ENCODE measurements at regions not wholly inside any gene's neighbourhood (a gene's known extent, or its start where the extent isn't known, plus 50 kb on each side); places are given as distances from the start of the nearest gene placed in this dataset.

GRCh38 chr12:100738086-100738485 is 56.5 kb upstream of the ANO4 start:
- Histone ChIP-seq H2AFZ (ENCODE audit: low read depth, low read length) (no peak overlapping the region), H3K4me3 (replicated peaks in 1 of 3; ENCODE audit: insufficient read depth in 1 of 3, low read depth in 1 of 3, low read length in 3 of 3) (no peak overlapping the region), H3K27me3 (ENCODE audit: control insufficient read depth in 2 of 2, insufficient read depth in 2 of 2, low read length in 2 of 2) (no peaks in the 10 kb centered on the region), H4K20me1 (replicated peaks; ENCODE audit: control insufficient read depth, extremely low read depth, insufficient read depth, low read length) (no peaks in the 10 kb centered on the region), H3K9me1 (replicated peaks; ENCODE audit: control insufficient read depth, extremely low read depth, insufficient read depth, low read length) (no peaks in the 10 kb centered on the region), H3K36me3 (ENCODE audit: control insufficient read depth in 2 of 2, extremely low read depth in 1 of 2, insufficient read depth in 2 of 2, low read length in 2 of 2) (no peaks in the 10 kb centered on the region), H3K9me3 (replicated peaks; ENCODE audit: control insufficient read depth, insufficient read depth, low read length) (no peaks in the 10 kb centered on the region), H3K4me1 (ENCODE audit: control insufficient read depth, extremely low read depth, insufficient read depth, low read length) (no peaks in the 10 kb centered on the region), H3K27ac (ENCODE audit: insufficient read depth, low read depth, low read length) (no peak overlapping the region), H3K4me2 (ENCODE audit: insufficient read depth, low read length) (no peak overlapping the region), H3K79me2 (ENCODE audit: control insufficient read depth, insufficient read depth, low read length) (no peaks in the 10 kb centered on the region), H3K9ac (replicated peaks; ENCODE audit: extremely low read depth, insufficient read depth, low read length) (no peak overlapping the region)
- no peak for DNase-seq (ENCODE audit: low read depth, low spot score)
- CTCF ChIA-PET = interaction anchor here (1.0 to 1.5 kb wide), 5 partner anchors 66 to 1694 kb away, joined by 4 to 5 read pairs (median 4); no protein-coding TSS in a partner anchor
- TF ChIP-seq POLR2AphosphoS5 (IDR thresholded peaks at IDR 0.05; ENCODE audit: insufficient read depth, low read depth, low read length) = no peak
- TF ChIP-seq, protein P1, sequence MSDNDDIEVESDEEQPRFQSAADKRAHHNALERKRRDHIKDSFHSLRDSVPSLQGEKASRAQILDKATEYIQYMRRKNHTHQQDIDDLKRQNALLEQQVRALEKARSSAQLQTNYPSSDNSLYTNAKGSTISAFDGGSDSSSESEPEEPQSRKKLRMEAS (IDR thresholded peaks at IDR 0.05; ENCODE audit: insufficient read depth, insufficient read length) = no peak
- TF ChIP-seq FOS (IDR thresholded peaks at IDR 0.05; ENCODE audit: borderline replicate concordance, insufficient read depth, low read length) = no peak
- no TSS peak for BruUV-seq (replicated peaks)
- POLR2A ChIA-PET = no interaction called here
- intact Hi-C loops (cut with micrococcal nuclease) (no loop called here), dilution Hi-C loops (cut with MboI; ENCODE audit: extremely low pct_ligation_motif_present, low sequenced_read_pairs) (no loop called here)
- no peak for FAIRE-seq

DNA sequence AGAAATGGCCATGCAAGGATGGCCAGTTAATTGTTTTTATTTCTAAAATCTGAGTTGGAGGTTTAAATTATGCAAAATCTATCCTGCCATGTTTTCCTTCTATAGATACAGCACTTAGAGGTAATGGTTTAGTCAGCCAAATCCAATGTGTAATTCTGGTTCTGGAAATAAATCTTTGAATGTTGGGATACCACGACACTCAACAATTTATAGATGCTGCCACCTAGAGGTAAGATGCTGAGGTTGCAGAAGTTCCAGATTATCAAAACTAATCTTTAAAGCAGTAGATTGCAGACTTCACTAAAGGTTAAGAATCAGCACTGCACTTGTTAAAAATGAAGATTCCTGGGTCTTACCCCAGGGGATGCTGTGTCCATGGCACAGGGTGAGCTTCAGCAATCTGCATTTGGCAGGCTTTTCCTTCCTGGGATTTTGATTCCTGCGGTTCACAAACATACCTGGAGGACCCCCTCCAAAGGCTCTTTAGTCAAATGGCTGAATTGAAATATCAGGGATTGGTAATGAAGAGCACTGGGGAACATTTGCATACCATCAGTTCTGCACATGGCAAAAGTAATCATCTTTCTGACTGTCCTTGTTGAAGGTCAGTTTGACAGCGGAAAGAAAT is 53.4 kb upstream of the ANO4 start:
- intact Hi-C loops (cut with micrococcal nuclease) (loop anchor here (1.0 to 10.0 kb wide), 5 partner anchors 72 to 1698 kb away; no protein-coding TSS in a partner anchor), dilution Hi-C loops (cut with MboI; ENCODE audit: extremely low pct_ligation_motif_present, low sequenced_read_pairs) (no loop called here)
- Histone ChIP-seq H3K27ac (ENCODE audit: insufficient read depth, low read depth, low read length) (no peak overlapping the region), H2AFZ (ENCODE audit: low read depth, low read length) (no peak overlapping the region), H3K4me2 (ENCODE audit: insufficient read depth, low read length) (no peak overlapping the region), H3K9me1 (replicated peaks; ENCODE audit: control insufficient read depth, extremely low read depth, insufficient read depth, low read length) (no peaks in the 10 kb centered on the region), H4K20me1 (replicated peaks; ENCODE audit: control insufficient read depth, extremely low read depth, insufficient read depth, low read length) (no peaks in the 10 kb centered on the region), H3K4me3 (replicated peaks in 1 of 3; ENCODE audit: insufficient read depth in 1 of 3, low read depth in 1 of 3, low read length in 3 of 3) (no peak overlapping the region), H3K27me3 (ENCODE audit: control insufficient read depth in 2 of 2, insufficient read depth in 2 of 2, low read length in 2 of 2) (no peaks in the 10 kb centered on the region), H3K36me3 (ENCODE audit: control insufficient read depth in 2 of 2, extremely low read depth in 1 of 2, insufficient read depth in 2 of 2, low read length in 2 of 2) (no peaks in the 10 kb centered on the region), H3K79me2 (ENCODE audit: control insufficient read depth, insufficient read depth, low read length) (no peaks in the 10 kb centered on the region), H3K4me1 (ENCODE audit: control insufficient read depth, extremely low read depth, insufficient read depth, low read length) (no peaks in the 10 kb centered on the region), H3K9me3 (replicated peaks; ENCODE audit: control insufficient read depth, insufficient read depth, low read length) (no peaks in the 10 kb centered on the region), H3K9ac (replicated peaks; ENCODE audit: extremely low read depth, insufficient read depth, low read length) (no peak overlapping the region)
- DNase-seq (ENCODE audit: low read depth, low spot score) (peak; percentile 44), FAIRE-seq (peak; percentile 81)
- ChIA-PET POLR2A (no interaction called here), CTCF (interaction anchor here (0.9 to 2.7 kb wide), 8 partner anchors 9 to 393 kb away, joined by 3 to 20 read pairs (median 4); no protein-coding TSS in a partner anchor)
- TF ChIP-seq GATA2 (IDR thresholded peaks at IDR 0.05; ENCODE audit: insufficient read depth, insufficient read length, low read depth, low read length) (no peak), MYC (IDR thresholded peaks at IDR 0.05; ENCODE audit: low read depth, low read length) (no peak), EZH2 (IDR thresholded peaks at IDR 0.05; ENCODE audit: borderline replicate concordance, low read depth, low read length, severe bottlenecking) (no peak), CTCF (IDR thresholded peaks at IDR 0.05; ENCODE audit: extremely low read depth in 1 of 2, insufficient read depth in 1 of 2, low read depth in 1 of 2, low read length in 2 of 2) (peak; percentile 52 to 60)
- no TSS peak for BruUV-seq (replicated peaks)

All from endothelial cell of umbilical vein (primary cell).